HG02973 (cell line): ENCODE measurements at regions not wholly inside any gene's neighbourhood (a gene's known extent, or its start where the extent isn't known, plus 50 kb on each side); places are given as distances from the start of the nearest gene placed in this dataset.

Source experiments
- ATAC-seq: cut with Tn5 transposase; IDR thresholded peaks from one replicate; pipeline ENCODE4 v1.9.1; 2021; ENCODE audit warnings: moderate library complexity; ENCODE audit not compliant: unreplicated experiment

DNA sequence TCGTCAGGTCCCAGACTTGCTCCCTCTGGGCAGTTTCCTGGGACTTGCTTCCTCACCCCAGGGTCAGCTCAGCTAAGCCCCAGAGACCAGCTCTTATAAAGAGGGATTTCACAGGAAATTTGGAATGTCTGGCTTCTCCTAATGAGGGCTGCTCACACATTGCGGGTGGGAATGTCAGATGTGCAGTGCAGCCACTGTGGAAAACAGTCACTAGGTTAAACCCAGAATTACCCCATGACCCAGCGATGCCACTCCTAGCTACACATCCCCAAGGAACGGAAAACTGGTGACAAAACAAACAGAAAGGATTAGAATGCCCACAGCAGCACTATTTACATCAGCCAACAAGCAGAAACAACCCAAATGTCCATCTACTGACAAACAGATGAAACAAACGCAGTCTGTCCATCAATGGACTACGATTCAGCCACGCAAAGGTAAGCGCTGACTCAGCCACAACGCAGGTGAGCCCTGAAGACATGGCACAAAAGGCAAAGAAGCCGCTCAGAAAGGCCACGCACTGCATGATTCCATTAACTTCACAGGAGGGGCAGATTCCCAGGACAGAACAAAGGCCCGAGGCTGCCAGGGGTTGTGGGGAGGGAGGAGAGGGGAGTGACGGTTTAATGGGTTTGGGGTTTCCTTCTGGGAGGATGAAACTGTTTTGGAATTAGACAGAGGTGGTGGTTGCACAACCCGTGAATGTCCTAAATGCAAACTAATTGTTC, 63.0 kb downstream of the NCOR2 start:
- ATAC-seq, result no peak

GRCh38 chr12:124503305-124503704, 64.1 kb downstream of the NCOR2 start:
- no peak for ATAC-seq

DNA sequence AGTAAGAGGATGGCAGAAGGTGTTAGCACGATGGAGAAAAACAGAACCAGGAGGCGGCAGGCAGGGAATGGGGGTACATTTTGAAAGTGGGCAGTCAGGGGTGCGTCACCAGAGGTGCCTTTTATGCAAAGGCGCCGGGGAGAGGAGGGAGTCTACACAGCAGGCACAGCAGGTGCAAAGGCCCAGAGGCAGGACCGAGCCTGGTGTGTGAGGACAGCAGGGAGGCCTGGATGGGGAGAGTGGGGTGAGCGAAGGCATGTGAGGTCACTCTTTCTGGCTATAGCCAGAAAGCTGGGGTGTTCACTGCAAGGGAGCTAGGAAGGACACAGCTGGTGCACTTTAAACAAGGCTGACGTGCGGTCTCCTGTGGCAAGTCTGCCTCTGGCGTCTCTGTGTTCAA, 65.0 kb downstream of the NCOR2 start:
- ATAC-seq, result no peak

DNA sequence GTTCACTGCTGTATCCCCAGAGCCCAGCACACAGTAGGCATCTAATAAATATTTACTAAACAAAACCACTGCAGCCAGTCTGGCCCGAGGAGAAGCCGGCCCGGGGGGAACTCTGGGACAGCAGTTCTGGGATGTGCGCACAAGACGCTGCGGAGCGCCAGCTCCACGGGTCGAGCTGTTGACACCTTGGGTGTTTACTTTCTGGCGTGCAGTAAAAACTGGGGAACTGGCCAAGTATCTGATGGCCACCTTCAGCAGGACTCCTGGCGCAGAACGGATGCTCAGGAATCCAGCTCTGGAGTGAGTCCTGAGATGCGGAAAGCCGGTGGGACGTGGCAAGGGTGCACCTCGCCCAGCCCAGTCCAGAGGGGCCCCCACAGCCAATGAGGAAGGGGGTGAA, 65.6 kb downstream of the NCOR2 start:
- ATAC-seq, result no peak

DNA sequence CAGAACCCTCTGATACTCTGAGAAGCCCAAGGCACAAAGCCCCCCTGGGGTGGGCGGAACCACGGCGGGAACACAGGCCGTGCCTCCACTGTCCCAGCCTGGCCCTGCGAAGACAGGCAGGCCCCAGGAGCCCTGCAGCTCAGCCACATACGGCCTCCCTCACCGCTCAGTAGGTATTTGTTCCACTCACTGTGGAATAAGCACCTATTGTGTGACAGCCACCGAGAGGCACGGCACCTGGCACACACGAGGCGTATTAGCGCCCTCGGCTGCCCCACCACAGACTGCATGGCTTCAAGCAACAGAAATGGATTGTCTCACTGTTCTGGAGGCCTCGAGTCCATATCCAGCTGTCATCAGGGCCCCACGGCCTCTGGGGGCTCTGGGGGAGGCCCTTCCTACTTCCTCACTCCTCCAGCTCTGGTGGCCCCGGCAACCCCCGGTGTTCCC, 66.3 kb downstream of the NCOR2 start:
- ATAC-seq, result no peak

GRCh38 chr12:124499898-124500244, 67.5 kb downstream of the NCOR2 start:
- no peak for ATAC-seq

DNA sequence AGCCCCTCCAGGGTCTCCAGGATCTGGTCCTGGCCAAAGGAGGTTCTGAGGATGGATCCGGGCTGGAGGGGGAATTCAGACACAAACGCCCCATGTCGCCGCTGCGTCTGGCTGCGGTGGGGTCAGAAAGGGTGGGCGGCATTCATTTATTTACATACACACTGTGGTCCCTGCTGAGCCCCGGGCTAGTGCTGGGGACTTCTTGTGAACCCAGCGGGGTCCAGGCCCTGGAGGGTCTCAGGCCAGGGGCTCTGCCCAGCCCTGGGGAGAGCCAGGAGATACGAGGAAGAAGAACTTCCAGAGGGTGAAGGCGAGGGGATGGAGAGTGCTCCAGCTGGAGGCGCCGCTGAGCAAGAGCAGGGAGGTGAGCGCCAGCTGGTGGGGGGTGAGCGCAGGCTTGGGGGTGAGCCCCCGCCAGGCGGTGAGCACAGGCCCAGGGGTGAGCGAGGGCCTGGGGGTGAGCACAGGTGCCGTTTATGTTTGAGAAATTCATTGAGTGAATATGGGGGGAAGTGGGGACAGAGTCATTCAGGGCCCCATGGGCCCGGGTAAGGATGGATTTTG, 68.1 kb downstream of the NCOR2 start:
- ATAC-seq, result no peak

GRCh38 chr12:124498275-124499189, 68.9 kb downstream of the NCOR2 start:
- ATAC-seq, result no peak

- ATAC-seq, result no peak
These were observed 69.8 kb downstream of the NCOR2 start for GRCh38 chr12:124497658-124498057.

GRCh38 chr12:124497039-124497438, 70.4 kb downstream of the NCOR2 start:
- no peak for ATAC-seq

- no peak for ATAC-seq
These were observed 70.8 kb downstream of the NCOR2 start for GRCh38 chr12:124496584-124496983.

DNA sequence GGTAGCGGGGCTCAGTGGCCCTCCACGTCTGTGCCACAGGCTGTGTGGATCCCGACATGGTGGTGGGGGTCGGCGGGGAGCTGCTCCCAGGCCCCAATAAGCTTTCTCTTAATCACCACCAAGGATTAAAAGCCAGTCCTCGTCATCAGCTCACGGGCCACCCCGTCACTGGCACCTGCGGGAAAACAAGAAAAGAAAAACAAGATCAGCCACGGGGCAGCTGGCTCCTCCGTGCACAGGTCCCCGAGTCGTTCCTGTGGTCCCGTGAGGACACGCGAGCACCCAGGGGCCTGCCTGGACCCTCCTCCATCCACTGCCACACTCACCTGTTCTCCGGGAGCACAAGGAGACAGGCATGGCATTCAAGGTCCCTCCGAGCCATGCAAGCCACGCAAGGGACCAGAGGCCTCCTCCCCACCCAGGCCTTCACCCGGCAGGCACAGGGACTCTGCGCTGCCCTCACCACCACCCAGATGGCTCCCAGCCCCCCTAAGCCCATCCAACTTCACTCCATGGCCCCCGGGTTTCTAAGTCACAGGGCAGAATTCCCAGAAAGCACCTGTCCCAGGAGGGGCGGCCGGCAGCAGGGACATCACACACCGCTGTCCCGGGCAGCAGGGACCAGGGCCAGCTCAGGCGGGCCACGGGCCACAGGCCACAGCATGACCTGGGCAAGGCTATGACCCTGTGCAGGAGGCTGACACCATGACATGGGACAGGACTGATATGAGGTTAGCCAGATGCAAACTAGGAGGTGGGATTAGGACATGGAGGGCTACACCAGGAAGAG, 72.0 kb downstream of the NCOR2 start:
- no peak for ATAC-seq

DNA sequence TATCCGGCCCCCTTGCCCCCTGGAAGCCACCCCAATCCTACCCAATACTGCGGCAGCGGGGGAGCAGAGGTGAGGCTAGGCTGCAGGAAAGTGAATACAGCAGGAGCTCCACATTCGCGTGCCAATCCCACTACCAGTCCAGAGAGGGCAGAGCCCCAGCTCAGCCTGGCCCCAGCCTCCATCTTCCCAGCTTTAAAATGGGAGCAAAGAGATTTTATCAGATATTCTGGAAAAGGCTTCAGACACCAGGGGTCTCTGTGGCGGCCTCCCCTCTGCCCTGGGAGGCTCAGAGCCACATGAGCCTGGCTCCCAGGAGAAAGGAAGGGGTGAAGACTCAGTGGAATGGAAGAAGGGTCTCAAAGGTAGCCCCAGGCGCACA, 72.7 kb downstream of the NCOR2 start:
- ATAC-seq, result no peak

DNA sequence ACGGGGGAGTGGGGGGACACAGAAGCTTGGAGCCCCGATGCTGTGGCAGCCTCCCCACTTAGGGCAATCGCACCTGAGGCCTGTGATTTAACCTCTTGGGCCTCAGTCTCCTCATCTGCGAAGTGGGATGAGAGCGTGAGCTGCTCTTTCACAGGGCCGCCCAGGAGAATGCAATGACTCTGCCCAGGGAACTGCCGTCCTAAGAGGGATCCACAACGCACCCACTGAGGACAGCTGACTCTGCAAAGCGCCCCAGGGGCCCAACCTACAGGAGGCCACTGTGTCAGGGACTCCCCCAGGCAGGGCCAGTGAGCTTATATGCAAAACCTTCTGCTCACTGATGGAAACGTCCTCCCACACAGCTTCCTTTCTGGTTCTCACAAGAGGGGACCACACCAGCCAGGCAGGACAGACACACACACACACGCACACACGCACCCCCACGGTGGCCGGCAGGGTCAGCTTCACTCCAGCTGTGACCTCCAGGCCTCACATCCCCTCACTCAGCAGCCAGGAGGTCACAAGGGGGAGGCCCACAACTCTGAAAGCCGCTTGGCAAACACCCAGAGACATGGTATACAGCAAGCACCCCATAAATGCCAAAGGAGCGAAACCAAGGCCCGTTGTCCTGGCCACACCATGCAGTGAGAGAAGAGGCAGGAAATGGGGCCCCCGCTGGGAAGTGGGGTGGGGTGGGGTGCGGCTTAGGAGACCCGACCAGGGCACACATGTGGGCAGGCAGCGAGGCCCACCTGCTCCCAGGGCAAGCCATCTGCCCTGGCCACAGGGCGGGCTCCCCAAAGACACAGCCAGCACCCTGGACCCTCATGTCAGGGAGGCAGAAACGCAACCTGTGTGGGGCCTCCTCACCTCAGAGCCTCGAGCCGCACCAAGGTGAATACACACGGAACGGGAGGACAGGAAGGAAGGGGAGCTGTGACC, 73.3 kb downstream of the NCOR2 start:
- ATAC-seq, result peak; percentile 90

DNA sequence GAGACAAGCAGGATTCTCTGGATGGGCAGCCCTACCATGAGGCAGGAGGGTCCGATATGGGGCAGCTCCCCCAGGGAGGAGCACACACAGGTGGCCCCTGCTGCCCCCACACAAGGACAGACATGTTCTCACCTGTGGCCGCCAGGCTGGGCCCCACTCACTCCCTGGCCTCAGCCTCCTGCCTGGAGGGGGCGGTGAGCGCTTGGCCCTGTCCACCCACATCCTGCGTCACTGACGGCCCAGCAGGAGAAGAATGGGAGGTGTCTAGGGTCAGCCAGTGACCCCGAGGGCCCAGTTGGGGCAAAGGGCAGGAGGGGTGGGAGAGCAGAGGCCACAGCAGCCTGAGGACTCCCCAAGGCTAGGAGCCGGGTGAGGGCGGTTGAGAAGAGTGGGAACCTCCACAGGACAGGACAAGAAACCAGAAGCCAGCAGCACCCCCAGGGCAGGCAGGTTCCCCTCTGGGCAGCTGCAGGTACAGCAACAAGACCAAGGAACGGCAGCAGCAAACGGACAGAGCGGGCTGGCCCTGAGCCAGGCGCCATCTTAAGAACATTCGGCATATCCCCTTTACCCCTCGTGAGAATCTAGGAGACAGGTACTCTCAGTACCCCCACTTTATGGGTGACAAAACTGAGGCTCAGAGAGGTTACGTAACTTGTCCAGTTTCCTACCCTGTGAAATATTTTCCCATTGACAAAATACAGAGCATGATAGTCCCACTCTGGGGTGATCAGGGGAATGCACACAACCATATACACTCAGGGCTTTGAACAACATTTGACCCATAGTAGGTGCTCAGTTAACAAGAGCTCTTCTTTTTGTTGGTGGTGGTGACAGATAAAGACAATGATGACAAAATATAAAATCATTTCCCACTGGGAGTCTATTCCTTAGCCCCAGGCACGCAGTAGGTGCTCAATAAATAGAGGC, 74.3 kb downstream of the NCOR2 start:
- ATAC-seq, result no peak

DNA sequence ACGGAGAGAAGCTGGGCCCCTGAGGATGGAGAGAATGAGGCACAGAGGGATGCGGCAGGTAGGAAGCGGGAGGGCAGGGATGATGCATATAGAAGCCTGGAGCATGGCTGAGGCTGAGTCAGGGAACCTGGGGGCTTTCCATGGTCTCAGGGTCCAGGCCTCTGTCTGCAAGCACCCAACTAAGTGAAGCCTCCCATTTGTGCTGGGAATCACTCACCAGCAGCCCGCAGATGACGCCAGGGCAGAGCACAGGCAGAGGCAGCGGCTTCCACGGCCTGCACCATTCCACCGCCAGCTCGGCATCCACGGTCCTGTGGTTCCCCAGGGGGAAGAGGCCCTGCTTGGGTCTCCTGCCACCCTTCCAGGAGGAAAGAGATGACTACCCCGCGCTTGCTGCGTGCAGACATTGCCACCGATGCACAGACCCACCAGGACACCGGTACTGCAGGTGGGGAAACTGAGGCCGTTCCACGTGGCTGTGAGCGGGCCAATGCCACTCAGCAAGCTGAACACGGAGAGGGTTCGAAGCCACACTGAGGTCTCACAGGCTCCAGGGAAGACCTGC, 75.5 kb downstream of the NCOR2 start:
- no peak for ATAC-seq

DNA sequence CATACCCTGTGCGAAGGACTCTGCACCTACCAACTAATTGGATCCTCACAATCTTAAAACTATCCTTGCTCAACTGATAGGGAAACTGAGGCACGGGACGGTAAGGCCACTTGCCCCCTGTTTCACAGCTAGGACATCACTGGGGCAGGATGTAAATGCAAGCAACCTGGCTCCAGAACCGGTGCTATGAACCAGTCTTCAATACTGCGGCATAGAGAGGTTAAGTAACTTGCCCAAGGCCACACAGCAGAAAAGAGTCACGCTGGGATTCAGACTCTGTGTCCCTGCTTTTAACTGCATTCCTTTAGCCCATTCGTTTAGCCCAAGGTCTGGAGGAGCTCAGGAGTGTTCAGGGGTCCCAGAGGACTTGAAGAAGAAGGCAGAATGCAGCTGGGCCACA, 76.1 kb downstream of the NCOR2 start:
- ATAC-seq, result no peak

DNA sequence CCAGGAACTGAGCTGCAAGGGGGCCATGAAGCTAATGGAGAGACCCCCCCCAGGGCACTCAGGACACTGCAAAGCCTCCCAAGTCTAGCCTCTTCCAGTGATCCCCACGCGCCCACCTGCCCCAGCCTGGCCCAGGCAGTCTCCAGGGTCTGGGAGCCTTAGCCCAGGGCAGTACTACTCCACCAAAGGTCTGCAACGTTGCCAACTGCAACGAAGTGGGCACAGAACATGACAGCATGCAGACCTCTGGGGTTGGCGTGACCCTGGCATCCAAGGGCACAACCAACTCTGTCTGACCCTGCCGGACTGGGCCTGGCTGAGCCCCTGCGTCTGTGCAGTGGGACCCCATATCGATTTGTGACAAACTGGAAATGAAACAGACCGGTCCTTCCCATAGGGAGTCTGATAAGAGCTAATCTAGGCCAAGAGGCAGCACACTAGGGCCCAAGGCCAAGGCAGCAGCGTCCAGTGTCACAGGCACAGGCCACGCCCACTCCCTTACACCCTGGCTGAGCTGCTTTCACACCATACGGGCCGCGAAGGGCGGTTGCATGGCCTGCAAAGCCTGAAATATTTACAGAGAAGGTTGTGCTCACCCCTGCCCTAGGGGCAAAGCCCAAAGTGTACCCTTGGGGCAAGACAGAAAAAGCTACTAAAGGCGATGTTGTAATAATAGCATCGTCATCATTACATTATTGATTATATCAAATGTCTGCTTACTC, 76.7 kb downstream of the NCOR2 start:
- ATAC-seq, result no peak
